SU-DHL-6 (cell line): ENCODE measurements at regions not wholly inside any gene's neighbourhood (a gene's known extent, or its start where the extent isn't known, plus 50 kb on each side); places are given as distances from the start of the nearest gene placed in this dataset.

Experiments
- EZH2phosphoT487 ChIP-seq: fragments of 200-600 bp; sonication (generic), shearing (Covaris generic); conservative IDR thresholded peaks from 2 replicates; pipeline ENCODE4 v1.6.1; 2018; ENCODE audit warnings: mild to moderate bottlenecking, antibody characterized with exemption, low read length, moderate library complexity, mixed read lengths
- TF ChIP-seq, protein P1 (sequence below): fragments of 200-600 bp; sonication (generic); IDR thresholded peaks from one replicate; pipeline ENCODE4 v1.5.1; 2017; ENCODE audit warnings: antibody characterized with exemption, mild to moderate bottlenecking, low read length, moderate library complexity; ENCODE audit not compliant: insufficient read depth, poor library complexity, severe bottlenecking

DNA sequence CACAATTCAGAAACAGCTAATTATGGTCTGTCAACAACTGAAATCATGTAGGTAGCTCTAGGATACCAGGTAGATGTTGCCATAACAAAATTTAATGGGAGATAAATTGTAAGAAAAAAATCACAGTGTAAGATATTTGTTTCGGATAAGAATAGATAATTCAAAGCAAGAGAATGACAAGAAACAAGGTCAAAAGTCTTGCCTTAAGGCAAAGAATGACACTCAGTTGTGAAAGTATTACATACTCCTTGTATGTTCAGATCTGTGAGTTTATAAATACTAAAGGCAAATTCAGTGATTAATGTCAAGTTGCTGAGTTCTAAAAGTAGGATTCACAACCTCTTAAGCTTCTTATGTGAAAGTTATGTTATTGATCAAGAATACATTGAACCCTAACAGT is 772.2 kb upstream of the SGO1 start:
- no peak for TF ChIP-seq EZH2phosphoT487
- TF ChIP-seq, protein P1, sequence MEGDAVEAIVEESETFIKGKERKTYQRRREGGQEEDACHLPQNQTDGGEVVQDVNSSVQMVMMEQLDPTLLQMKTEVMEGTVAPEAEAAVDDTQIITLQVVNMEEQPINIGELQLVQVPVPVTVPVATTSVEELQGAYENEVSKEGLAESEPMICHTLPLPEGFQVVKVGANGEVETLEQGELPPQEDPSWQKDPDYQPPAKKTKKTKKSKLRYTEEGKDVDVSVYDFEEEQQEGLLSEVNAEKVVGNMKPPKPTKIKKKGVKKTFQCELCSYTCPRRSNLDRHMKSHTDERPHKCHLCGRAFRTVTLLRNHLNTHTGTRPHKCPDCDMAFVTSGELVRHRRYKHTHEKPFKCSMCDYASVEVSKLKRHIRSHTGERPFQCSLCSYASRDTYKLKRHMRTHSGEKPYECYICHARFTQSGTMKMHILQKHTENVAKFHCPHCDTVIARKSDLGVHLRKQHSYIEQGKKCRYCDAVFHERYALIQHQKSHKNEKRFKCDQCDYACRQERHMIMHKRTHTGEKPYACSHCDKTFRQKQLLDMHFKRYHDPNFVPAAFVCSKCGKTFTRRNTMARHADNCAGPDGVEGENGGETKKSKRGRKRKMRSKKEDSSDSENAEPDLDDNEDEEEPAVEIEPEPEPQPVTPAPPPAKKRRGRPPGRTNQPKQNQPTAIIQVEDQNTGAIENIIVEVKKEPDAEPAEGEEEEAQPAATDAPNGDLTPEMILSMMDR: no peak
